RWPE1 (cell line): ENCODE measurements at regions not wholly inside any gene's neighbourhood (a gene's known extent, or its start where the extent isn't known, plus 50 kb on each side); places are given as distances from the start of the nearest gene placed in this dataset.

ENCODE experiments used
- CTCF ChIA-PET: fragments of 350-600 bp; sonication (Branson Sonifier 250); formaldehyde crosslinking; extraction: SDS; loops from one replicate; lab custom pipeline; 2021; lab: Yijun Ruan, JAX
- POLR2A ChIA-PET: fragments of 400-600 bp; formaldehyde crosslinking; extraction: SDS; loops from one replicate; lab custom pipeline; 2020; ENCODE audit warnings: antibody characterized with exemption; ENCODE audit not compliant: low non-redundant PET; lab: Yijun Ruan, JAX
- DNase-seq: peaks from one replicate; pipeline ENCODE4 v3.0.0; 2012; ENCODE audit warnings: low spot score
- H3K27ac ChIP-seq: fragments of 450-650 bp; 2 replicates; pipeline ENCODE4 v1.5.1; 2017
- CTCF ChIP-seq: fragments of 450-650 bp; conservative IDR thresholded peaks from 2 replicates; pipeline ENCODE4 v1.5.1; 2017; ENCODE audit warnings: low read depth, mild to moderate bottlenecking

GRCh38 chr11:70490723-70491558 lies 92.6 kb downstream of the CTTN start:
- DNase-seq, result no peak
- no peak overlapping the region for H3K27ac ChIP-seq
- TF ChIP-seq CTCF, result no peak
- ChIA-PET POLR2A (no interaction called here), CTCF (interaction anchor here (0.7 kb wide), 1 partner anchor 8 kb away, joined by 4 read pairs; no protein-coding TSS in a partner anchor)

- H3K27ac ChIP-seq, result no peak overlapping the region
- POLR2A ChIA-PET, result no interaction called here
- no peak for TF ChIP-seq CTCF
- CTCF ChIA-PET, result interaction anchor here (0.7 kb wide), 1 partner anchor 7 kb away, joined by 4 read pairs; no protein-coding TSS in a partner anchor
- no peak for DNase-seq
Measured at GRCh38 chr11:70491696-70492472, 93.6 kb downstream of the CTTN start.

- DNase-seq, result no peak
- H3K27ac ChIP-seq, result no peak overlapping the region
- POLR2A ChIA-PET, result no interaction called here
- CTCF ChIA-PET, result no interaction called here
- no peak for TF ChIP-seq CTCF
Measured at GRCh38 chr11:70493089-70493474, 94.8 kb downstream of the CTTN start.

- ChIA-PET CTCF (no interaction called here), POLR2A (no interaction called here)
- DNase-seq, result no peak
- no peak overlapping the region for H3K27ac ChIP-seq
- TF ChIP-seq CTCF, result no peak
Measured at GRCh38 chr11:70493891-70494290, 95.6 kb downstream of the CTTN start.

GRCh38 chr11:70494559-70495350 lies 96.4 kb downstream of the CTTN start:
- H3K27ac ChIP-seq, result no peak overlapping the region
- POLR2A ChIA-PET, result no interaction called here
- TF ChIP-seq CTCF, result no peak
- CTCF ChIA-PET, result no interaction called here
- DNase-seq, result no peak
